Trophoblast cell (in vitro differentiated cells and primary cell): ENCODE measurements at regions not wholly inside any gene's neighbourhood (a gene's known extent, or its start where the extent isn't known, plus 50 kb on each side); places are given as distances from the start of the nearest gene placed in this dataset.

Source experiments
- DNase-seq, 2 donors: peaks; one replicate each; pipeline ENCODE4 v3.0.0-alpha.2; 2016
- H2AFZ ChIP-seq: 2 replicates; pipeline ENCODE4 v1.6.1; 2013; ENCODE audit warnings: low read length, moderate library complexity, mild to moderate bottlenecking; ENCODE audit not compliant: insufficient read depth, poor library complexity
- H2AK5ac ChIP-seq: 2 replicates; pipeline ENCODE4 v1.6.1; 2013; ENCODE audit warnings: mild to moderate bottlenecking, low read length
- H2BK120ac ChIP-seq: 2 replicates; pipeline ENCODE4 v1.6.1; 2013; ENCODE audit warnings: low read length, mild to moderate bottlenecking, moderate library complexity; ENCODE audit not compliant: insufficient read depth, poor library complexity
- H2BK12ac ChIP-seq: 2 replicates; pipeline ENCODE4 v1.6.1; 2013; ENCODE audit warnings: mild to moderate bottlenecking, low read length, moderate library complexity
- H2BK5ac ChIP-seq: 2 replicates; pipeline ENCODE4 v1.6.1; 2013; ENCODE audit warnings: low read length, low read depth, moderate library complexity, mild to moderate bottlenecking; ENCODE audit not compliant: poor library complexity
- H3K14ac ChIP-seq: 2 replicates; pipeline ENCODE4 v1.6.1; 2013; ENCODE audit warnings: mild to moderate bottlenecking, low read length
- H3K18ac ChIP-seq: 2 replicates; pipeline ENCODE4 v1.6.1; 2013; ENCODE audit warnings: mild to moderate bottlenecking, low read length
- H3K23ac ChIP-seq: 2 replicates; pipeline ENCODE4 v1.6.1; 2013; ENCODE audit warnings: low read length
- H3K27ac ChIP-seq: 2 replicates; pipeline ENCODE4 v1.5.1; 2013; ENCODE audit warnings: low read depth, mild to moderate bottlenecking, inconsistent platforms, low read length, moderate library complexity
- H3K27me3 ChIP-seq: 2 replicates; pipeline ENCODE4 v1.6.1; 2013; ENCODE audit warnings: inconsistent platforms, mild to moderate bottlenecking, low read length, moderate library complexity; ENCODE audit not compliant: insufficient read depth
- H3K36me3 ChIP-seq, 2 experiments: 1 replicate in 1 of 2; 2 replicates in 1 of 2; pipeline ENCODE4 v1.6.1; 2013; ENCODE audit warnings: low read length in 2 of 2, mild to moderate bottlenecking in 2 of 2, moderate library complexity in 1 of 2; ENCODE audit not compliant: insufficient read depth in 2 of 2, control insufficient read depth in 1 of 2
- H3K4ac ChIP-seq: 2 replicates; pipeline ENCODE4 v1.6.1; 2013; ENCODE audit warnings: low read depth, mild to moderate bottlenecking, low read length, moderate library complexity
- H3K4me1 ChIP-seq, 2 experiments: 1 replicate in 1 of 2; 2 replicates in 1 of 2; pipeline ENCODE4 v1.6.1; 2013; ENCODE audit warnings: low read length in 2 of 2, mild to moderate bottlenecking in 2 of 2, moderate library complexity in 1 of 2; ENCODE audit not compliant: insufficient read depth in 2 of 2, control insufficient read depth in 1 of 2
- H3K4me2 ChIP-seq: 2 replicates; pipeline ENCODE4 v1.6.1; 2013; ENCODE audit warnings: inconsistent platforms, mild to moderate bottlenecking, low read length, moderate library complexity
- H3K4me3 ChIP-seq: 2 replicates; pipeline ENCODE4 v1.5.1; 2013; ENCODE audit warnings: mild to moderate bottlenecking, low read depth, low read length, inconsistent platforms
- H3K79me1 ChIP-seq: one replicate; pipeline ENCODE4 v1.6.1; 2013; ENCODE audit warnings: low read length
- H3K79me2 ChIP-seq: 2 replicates; pipeline ENCODE4 v1.6.1; 2013; ENCODE audit warnings: low read length, mild to moderate bottlenecking; ENCODE audit not compliant: control insufficient read depth, insufficient read depth, poor library complexity
- H3K9ac ChIP-seq: 2 replicates; pipeline ENCODE4 v1.6.1; 2013; ENCODE audit warnings: mild to moderate bottlenecking, low read length
- H3K9me3 ChIP-seq: 2 replicates; pipeline ENCODE4 v1.6.1; 2013; ENCODE audit warnings: low read depth, mild to moderate bottlenecking, control low read depth, inconsistent platforms, low read length; ENCODE audit not compliant: insufficient read depth
- H4K12ac ChIP-seq: 2 replicates; pipeline ENCODE4 v1.6.1; 2013; ENCODE audit warnings: low read depth, mild to moderate bottlenecking, low read length, moderate library complexity
- H4K8ac ChIP-seq: 2 replicates; pipeline ENCODE4 v1.6.1; 2013; ENCODE audit warnings: low read depth, mild to moderate bottlenecking, low read length, moderate library complexity
- H4K91ac ChIP-seq: one replicate; pipeline ENCODE4 v1.6.1; 2013; ENCODE audit warnings: low read depth, mild to moderate bottlenecking, low read length, moderate library complexity
- WGBS: extraction: QIAGEN DNeasy Blood & Tissue Kit; methylation state at CpG from one replicate; pipeline ENCODE4 v1.1.7; 2013; ENCODE audit warnings: missing lambda C conversion rate; ENCODE audit not compliant: insufficient read length, insufficient coverage; ENCODE audit errors: extremely low coverage; 5-methylcytosine and 5-hydroxymethylcytosine counted together

DNA sequence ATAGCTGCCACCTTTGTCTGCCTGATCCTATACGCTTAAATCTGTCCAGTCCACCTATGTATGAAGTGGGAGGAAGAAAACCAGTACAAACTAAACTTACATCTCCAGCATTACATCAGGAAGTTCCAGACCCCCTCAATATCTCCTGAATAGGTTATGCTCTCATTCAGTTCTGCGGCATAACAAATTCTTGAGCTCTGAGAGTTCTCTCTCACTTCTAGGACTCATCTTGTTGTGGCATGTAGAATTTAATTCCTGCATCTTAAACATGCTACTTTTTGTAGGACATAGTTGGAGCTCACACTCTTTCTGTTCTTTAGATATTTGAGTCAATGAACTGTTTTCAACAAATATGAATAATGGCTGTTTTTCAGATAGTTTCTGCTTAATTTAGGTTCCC, 662.5 kb downstream of the CDH11 start:
- Histone ChIP-seq H3K9ac (no peak overlapping the region), H2BK12ac (no peak overlapping the region), H3K4ac (no peak overlapping the region), H3K4me2 (no peak overlapping the region), H2BK120ac (no peak overlapping the region), H3K79me2 (no peaks in the 10 kb centered on the region), H4K8ac (no peak overlapping the region), H3K23ac (no peak overlapping the region), H3K14ac (no peak overlapping the region), H3K18ac (no peak overlapping the region), H3K9me3 (no peaks in the 10 kb centered on the region), H3K27ac (no peak overlapping the region), H2BK5ac (no peak overlapping the region), H3K36me3 (no peaks in the 10 kb centered on the region), H2AK5ac (no peak overlapping the region), H3K4me1 (no peaks in the 10 kb centered on the region), H4K91ac (no peak overlapping the region), H2AFZ (no peak overlapping the region), H3K27me3 (no peaks in the 10 kb centered on the region), H4K12ac (no peak overlapping the region), H3K79me1 (peaks cover 2% of the 10 kb centered on the region), H3K4me3 (no peak overlapping the region)
- no CpG with 5 or more reads among the region's 2 CpGs for WGBS
- no peak for DNase-seq

DNA sequence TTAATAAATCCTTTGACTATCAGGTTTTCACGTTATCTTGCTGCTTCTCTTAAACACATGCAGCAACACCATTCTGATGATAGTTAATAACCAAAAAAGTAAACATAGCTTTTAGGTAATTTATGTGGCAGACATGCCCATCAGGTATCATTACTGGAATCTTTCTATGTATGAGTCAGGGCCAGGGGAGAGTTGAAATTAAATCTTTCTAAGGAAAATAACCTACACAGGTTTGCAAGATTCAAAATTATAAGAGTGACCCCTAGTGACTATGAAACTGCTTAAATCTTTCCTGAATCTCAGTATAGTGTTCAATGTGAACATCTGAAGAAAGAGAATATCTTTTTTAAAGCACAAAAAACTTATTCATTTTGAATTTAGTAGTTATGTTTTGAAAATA, 666.6 kb downstream of the CDH11 start:
- no peak overlapping the region for H2BK12ac ChIP-seq
- WGBS, result no CpG with 5 or more reads among the region's 1 CpG

DNA sequence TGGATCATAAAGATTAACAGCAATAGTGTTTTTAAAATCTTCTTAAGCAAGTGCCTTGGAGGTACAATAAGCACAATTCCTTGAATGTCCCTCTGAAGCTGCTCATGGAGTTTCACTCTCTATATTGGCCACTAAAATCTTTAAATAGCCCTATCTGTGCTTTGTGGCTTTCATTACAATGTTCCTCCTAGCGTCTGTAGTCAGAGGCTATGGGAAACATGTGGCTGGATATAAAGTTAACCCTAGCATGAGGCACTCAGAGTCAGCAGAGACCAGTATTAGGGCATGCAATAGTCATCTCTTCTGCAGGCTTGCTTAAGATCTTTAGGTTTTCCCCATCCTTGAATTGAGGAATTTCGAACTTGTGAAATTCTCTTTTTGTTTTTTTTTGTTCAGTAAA, 668.2 kb downstream of the CDH11 start:
- H3K4ac ChIP-seq, result no peak overlapping the region
- H2BK5ac ChIP-seq, result no peak overlapping the region
- no peak overlapping the region for H3K23ac ChIP-seq
- no peak overlapping the region for H3K27ac ChIP-seq
- H2AK5ac ChIP-seq, result no peak overlapping the region
- no CpG with 5 or more reads among the region's 2 CpGs for WGBS
- no peaks in the 10 kb centered on the region for H3K9me3 ChIP-seq
- no peaks in the 10 kb centered on the region for H3K79me2 ChIP-seq
- H3K9ac ChIP-seq, result no peak overlapping the region
- H3K14ac ChIP-seq, result no peak overlapping the region
- no peak overlapping the region for H4K8ac ChIP-seq
- H3K27me3 ChIP-seq, result no peaks in the 10 kb centered on the region
- no peak overlapping the region for H2BK12ac ChIP-seq
- no peak overlapping the region for H4K12ac ChIP-seq
- H3K79me1 ChIP-seq, result peaks cover 2% of the 10 kb centered on the region
- no peak overlapping the region for H3K18ac ChIP-seq
- no peak overlapping the region for H4K91ac ChIP-seq
- no peak overlapping the region for H3K4me3 ChIP-seq
- no peaks in the 10 kb centered on the region for H3K36me3 ChIP-seq
- no peak overlapping the region for H2BK120ac ChIP-seq
- no peak overlapping the region for H3K4me2 ChIP-seq
- no peak for DNase-seq
- H2AFZ ChIP-seq, result no peak overlapping the region
- no peaks in the 10 kb centered on the region for H3K4me1 ChIP-seq

More for the DNA sequence above, 666.6 kb downstream of the CDH11 start:
- Histone ChIP-seq H3K18ac (no peak overlapping the region), H3K4ac (no peak overlapping the region), H2AFZ (no peak overlapping the region), H3K4me1 (no peaks in the 10 kb centered on the region), H2AK5ac (no peak overlapping the region), H3K36me3 (no peaks in the 10 kb centered on the region), H3K27me3 (no peaks in the 10 kb centered on the region), H3K9me3 (no peaks in the 10 kb centered on the region), H3K79me2 (no peaks in the 10 kb centered on the region), H3K4me3 (no peak overlapping the region), H3K27ac (no peak overlapping the region), H2BK120ac (no peak overlapping the region), H4K91ac (no peak overlapping the region), H3K79me1 (peaks cover 2% of the 10 kb centered on the region), H4K12ac (no peak overlapping the region), H3K9ac (no peak overlapping the region), H3K4me2 (no peak overlapping the region), H4K8ac (no peak overlapping the region), H3K23ac (no peak overlapping the region), H3K14ac (no peak overlapping the region), H2BK5ac (no peak overlapping the region)
- DNase-seq, result no peak

GRCh38 chr16:64452446-64452845, 669.4 kb downstream of the CDH11 start:
- Histone ChIP-seq H3K79me2 (no peaks in the 10 kb centered on the region), H3K4me3 (no peak overlapping the region), H3K4me2 (no peak overlapping the region), H2BK120ac (no peak overlapping the region), H2AFZ (no peak overlapping the region), H3K79me1 (peaks cover 2% of the 10 kb centered on the region), H3K18ac (no peak overlapping the region), H4K12ac (no peak overlapping the region), H2BK12ac (no peak overlapping the region), H3K4ac (no peak overlapping the region), H3K9me3 (no peaks in the 10 kb centered on the region), H4K91ac (no peak overlapping the region), H3K23ac (no peak overlapping the region), H2BK5ac (no peak overlapping the region), H3K14ac (no peak overlapping the region), H3K36me3 (no peaks in the 10 kb centered on the region), H3K4me1 (no peaks in the 10 kb centered on the region), H3K27ac (no peak overlapping the region), H3K27me3 (no peaks in the 10 kb centered on the region), H4K8ac (no peak overlapping the region), H2AK5ac (no peak overlapping the region), H3K9ac (no peak overlapping the region)
- no peak for DNase-seq
